GM12878 (cell line): ENCODE measurements at regions not wholly inside any gene's neighbourhood (a gene's known extent, or its start where the extent isn't known, plus 50 kb on each side); places are given as distances from the start of the nearest gene placed in this dataset.

Experiments
- ATAC-seq: fragments of 200-7000 bp; cut with Tn5 transposase; 3 replicates; pipeline ENCODE4 v1.9.1; 2020; ENCODE audit warnings: mild to moderate bottlenecking, moderate library complexity
- BruUV-seq: library from RNA; stranded (reverse); fragments of 400-500 nt; replicated peaks from 2 replicates; lab custom pipeline; 2021; lab: Mats Ljungman, UMichigan
- CTCF ChIA-PET: fragments of 300-600 bp; sonication (Branson Sonifier 250); formaldehyde crosslinking; extraction: SDS; loops from one replicate; lab custom pipeline; 2021; ENCODE audit warnings: inconsistent platforms; lab: Yijun Ruan, JAX
- POLR2A ChIA-PET: fragments of 350-600 bp; formaldehyde crosslinking; extraction: SDS; loops from one replicate; lab custom pipeline; 2021; ENCODE audit warnings: inconsistent platforms; lab: Charles Lee
- RAD21 ChIA-PET: fragments of 300-600 bp; sonication (Branson Sonifier 250); formaldehyde crosslinking; loops from one replicate; lab custom pipeline; 2023; ENCODE audit warnings: antibody characterized with exemption; ENCODE audit not compliant: unreplicated experiment; lab: Charles Lee
- SMC1A ChIA-PET: fragments of 300-600 bp; sonication (Branson Sonifier 250); formaldehyde crosslinking; loops from one replicate; lab custom pipeline; 2023; ENCODE audit not compliant: unreplicated experiment, uncharacterized antibody; lab: Charles Lee
- DNase-seq: peaks from one replicate; pipeline ENCODE4 v3.0.0-alpha.2; 2011; ENCODE audit warnings: low read depth, low spot score
- FAIRE-seq: peaks from 3 replicates; lab custom pipeline; 2011; peaks lifted over from hg19 to GRCh38; lab: Jason Lieb, UNC
- H2AFZ ChIP-seq: 2 replicates; pipeline ENCODE4 v1.6.0; 2011; ENCODE audit warnings: low read depth, low read length, control low read depth; ENCODE audit not compliant: control insufficient read depth
- H3K27ac ChIP-seq: 2 replicates; pipeline ENCODE4 v1.5.1; 2011; ENCODE audit warnings: control low read depth; ENCODE audit not compliant: control insufficient read depth, insufficient read depth
- H3K27me3 ChIP-seq, 2 experiments: replicated peaks in 1 of 2; 2 replicates each; pipeline versions ENCODE4 v1.6.0 to v1.6.1; 2011; ENCODE audit warnings: low read length in 1 of 2; ENCODE audit not compliant: control insufficient read depth in 2 of 2, insufficient read depth in 2 of 2
- H3K36me3 ChIP-seq, 2 experiments: 2 replicates each; pipeline ENCODE4 v1.5.1; 2011; ENCODE audit warnings: low read length in 1 of 2; ENCODE audit not compliant: control insufficient read depth in 2 of 2, insufficient read depth in 2 of 2
- H3K4me1 ChIP-seq: 2 replicates; pipeline ENCODE4 v1.6.1; 2011; ENCODE audit warnings: mild to moderate bottlenecking, low read length, moderate library complexity, mixed read lengths; ENCODE audit not compliant: control insufficient read depth, insufficient read depth
- H3K4me2 ChIP-seq: 2 replicates; pipeline ENCODE4 v1.6.0; 2011; ENCODE audit warnings: control low read depth; ENCODE audit not compliant: control insufficient read depth, insufficient read depth
- H3K4me3 ChIP-seq: fragments of 200-600 bp; sonication (generic); 2 replicates; pipeline ENCODE4 v1.5.1; 2016
- H3K79me2 ChIP-seq: 2 replicates; pipeline ENCODE4 v1.6.0; 2011; ENCODE audit warnings: low read length; ENCODE audit not compliant: control insufficient read depth, insufficient read depth
- H3K9ac ChIP-seq: 2 replicates; pipeline ENCODE4 v1.8.0; 2011; ENCODE audit warnings: low read length, control low read depth, mixed read lengths; ENCODE audit not compliant: control insufficient read depth, insufficient read depth
- H3K9me3 ChIP-seq: replicated peaks from 3 replicates; pipeline ENCODE4 v1.5.1; 2011; ENCODE audit warnings: mild to moderate bottlenecking, low read length; ENCODE audit not compliant: control insufficient read depth, insufficient read depth
- H4K20me1 ChIP-seq: 2 replicates; pipeline ENCODE4 v1.6.0; 2011; ENCODE audit not compliant: control insufficient read depth, insufficient read depth
- EGR1 ChIP-seq, 2 experiments: IDR thresholded peaks; 1 replicate in 1 of 2; 2 replicates in 1 of 2; pipeline ENCODE4 v1.6.1; 2011 to 2012; ENCODE audit warnings: low read depth in 2 of 2, low read length in 2 of 2, borderline replicate concordance in 1 of 2, mild to moderate bottlenecking in 1 of 2, moderate library complexity in 1 of 2
- GATAD2B ChIP-seq: fragments of 450-650 bp; conservative IDR thresholded peaks from 2 replicates; pipeline ENCODE4 v1.6.1; 2017; ENCODE audit warnings: low read depth, mild to moderate bottlenecking, moderate library complexity
- HDAC6 ChIP-seq: fragments of 200-600 bp; sonication (generic); IDR thresholded peaks from one replicate; pipeline ENCODE4 v1.8.0; 2017; ENCODE audit warnings: antibody characterized with exemption; ENCODE audit not compliant: unreplicated experiment
- HDGF ChIP-seq: fragments of 450-650 bp; IDR thresholded peaks from 2 replicates; pipeline ENCODE4 v1.6.1; 2016; ENCODE audit warnings: antibody characterized with exemption
- IKZF2 ChIP-seq, 2 experiments: fragments of 450-650 bp; IDR thresholded peaks; 2 replicates each; pipeline ENCODE4 v1.6.1; 2017; ENCODE audit warnings: mild to moderate bottlenecking in 2 of 2, moderate library complexity in 2 of 2
- MYC ChIP-seq: IDR thresholded peaks from 2 replicates; pipeline ENCODE4 v1.6.1; 2011; ENCODE audit warnings: mild to moderate bottlenecking, low read length, moderate library complexity, inconsistent platforms; ENCODE audit not compliant: insufficient read depth, insufficient replicate concordance, insufficient read length, severe bottlenecking
- NBN ChIP-seq: fragments of 450-650 bp; IDR thresholded peaks from 2 replicates; pipeline ENCODE4 v1.6.1; 2016
- NFXL1 ChIP-seq: fragments of 450-650 bp; IDR thresholded peaks from 2 replicates; pipeline ENCODE4 v1.6.1; 2017; ENCODE audit warnings: antibody characterized with exemption, mild to moderate bottlenecking, borderline replicate concordance
- POLR2A ChIP-seq: IDR thresholded peaks from 2 replicates; pipeline ENCODE4 v1.6.1; 2011; ENCODE audit warnings: low read depth, mild to moderate bottlenecking, low read length
- POLR2AphosphoS2 ChIP-seq: IDR thresholded peaks from 2 replicates; pipeline ENCODE4 v1.6.1; 2011; ENCODE audit warnings: low read depth, mild to moderate bottlenecking, low read length, improper control_type of control experiment, moderate library complexity
- RFX5 ChIP-seq: IDR thresholded peaks from 2 replicates; pipeline ENCODE4 v1.6.1; 2011; ENCODE audit warnings: low read depth, low read length, improper control_type of control experiment
- RUNX3 ChIP-seq: IDR thresholded peaks from 2 replicates; pipeline ENCODE4 v1.6.1; 2012; ENCODE audit warnings: low read length, inconsistent platforms
- SMARCA5 ChIP-seq: fragments of 450-650 bp; IDR thresholded peaks from 2 replicates; pipeline ENCODE4 v1.6.1; 2017; ENCODE audit warnings: mild to moderate bottlenecking
- TBL1XR1 ChIP-seq: IDR thresholded peaks from 2 replicates; pipeline ENCODE4 v1.6.1; 2012; ENCODE audit warnings: low read depth, low read length, improper control_type of control experiment
- YBX1 ChIP-seq: fragments of 450-650 bp; IDR thresholded peaks from 2 replicates; pipeline ENCODE4 v1.6.1; 2016; ENCODE audit warnings: antibody characterized with exemption
- ZNF217 ChIP-seq: fragments of 450-650 bp; IDR thresholded peaks from 2 replicates; pipeline ENCODE4 v1.6.1; 2017; ENCODE audit warnings: antibody characterized with exemption, mild to moderate bottlenecking
- ZNF24 ChIP-seq: fragments of 450-650 bp; IDR thresholded peaks from 2 replicates; pipeline ENCODE4 v1.6.1; 2017; ENCODE audit warnings: antibody characterized with exemption, mild to moderate bottlenecking
- WGBS: methylation state at CpG from one replicate; pipeline ENCODE4 v1.1.6; 2016; ENCODE audit warnings: low lambda C conversion rate; ENCODE audit not compliant: insufficient replicate concordance, insufficient coverage; ENCODE audit errors: missing lambda C conversion rate; 5-methylcytosine and 5-hydroxymethylcytosine counted together
- in situ Hi-C: fragments of 300-500 bp; cut with MboI; formaldehyde crosslinking; loops from 9 replicates; pipeline ENCODE4 v1.14.3; 2018; ENCODE audit warnings: mixed read lengths
- intact Hi-C: fragments of 100-400 bp; cut with micrococcal nuclease; formaldehyde crosslinking; loops from one replicate; pipeline ENCODE4 v1.14.2; 2022; ENCODE audit not compliant: unreplicated experiment
- TF ChIP-seq, protein P1 (sequence below): IDR thresholded peaks from 2 replicates; pipeline ENCODE4 v1.6.1; 2011; ENCODE audit warnings: borderline replicate concordance, low read depth, mild to moderate bottlenecking, moderate library complexity, low read length; ENCODE audit not compliant: insufficient read depth, poor library complexity, severe bottlenecking
- TF ChIP-seq, protein P2 (sequence below): IDR thresholded peaks from 2 replicates; pipeline ENCODE4 v1.6.1; 2012; ENCODE audit warnings: low read length, inconsistent platforms
- TF ChIP-seq, protein P3 (sequence below): fragments of 450-650 bp; IDR thresholded peaks from 2 replicates; pipeline ENCODE4 v1.6.1; 2017; ENCODE audit warnings: low read depth, mild to moderate bottlenecking, moderate library complexity

DNA sequence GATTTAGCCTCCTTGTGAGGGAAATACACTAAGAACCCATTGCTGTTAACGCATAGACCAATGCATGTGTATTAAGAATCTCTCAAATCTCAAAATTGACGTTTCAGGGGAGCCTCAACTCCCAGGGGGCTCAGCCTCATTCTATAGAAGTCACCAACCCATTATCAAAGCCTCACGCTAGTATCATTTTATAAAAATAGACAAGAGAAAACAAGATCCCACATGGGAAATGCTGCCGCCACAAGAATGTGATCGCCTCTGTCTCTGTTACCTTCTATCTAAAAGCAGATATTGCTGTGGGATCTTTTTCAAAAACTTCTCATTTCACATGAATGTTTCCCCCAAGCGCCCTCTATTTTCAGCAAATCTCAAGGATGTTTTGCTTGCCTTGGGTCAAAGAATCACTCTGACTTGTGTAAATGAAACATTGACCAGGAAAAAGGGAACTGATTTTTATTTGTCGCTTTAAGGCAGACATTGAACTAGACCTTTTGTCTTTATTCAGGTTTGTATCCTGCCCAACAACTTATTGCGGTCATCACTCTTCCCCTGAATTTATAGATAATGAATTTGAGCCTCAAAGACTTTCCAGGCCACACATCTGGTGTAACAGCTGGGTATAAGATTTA, 679.0 kb upstream of the ID2 start:
- ChIA-PET CTCF (interaction anchor here (1.4 to 1.6 kb wide), 3 partner anchors 8 to 232 kb away, joined by 4 to 6 read pairs (median 5); no protein-coding TSS in a partner anchor), POLR2A (interaction anchor here (0.6 to 1.4 kb wide), 2 partner anchors 517 to 541 kb away, joined by 3 read pairs; no protein-coding TSS in a partner anchor), RAD21 (interaction anchor here (1.4 to 2.1 kb wide), 2 partner anchors 150 to 310 kb away, joined by 3 to 13 read pairs; no protein-coding TSS in a partner anchor), SMC1A (interaction anchor here (1.0 to 2.9 kb wide), 12 partner anchors 13 to 575 kb away, joined by 3 to 12 read pairs (median 4); no protein-coding TSS in a partner anchor)
- no peaks in the 10 kb centered on the region; the same call in 1 of the 3 replicates for H3K9me3 ChIP-seq
- WGBS = 47% methylated on average over 8 of the region's 8 CpGs
- peak; percentile 80 for DNase-seq
- H3K4me3 ChIP-seq = no peak overlapping the region
- H3K9ac ChIP-seq = no peak overlapping the region
- H3K79me2 ChIP-seq = no peaks in the 10 kb centered on the region
- no peaks in the 10 kb centered on the region for H4K20me1 ChIP-seq
- in situ Hi-C loops (loop anchor here (5.0 kb wide), 1 partner anchor 684 kb away; no protein-coding TSS in a partner anchor), intact Hi-C loops (loop anchor here (1.0 to 10.0 kb wide), 12 partner anchors 47 to 798 kb away; partner anchors contain the start of gene ID2)
- H3K27me3 ChIP-seq = no peaks in the 10 kb centered on the region
- FAIRE-seq = no peak
- H3K4me2 ChIP-seq = no peak overlapping the region; the same call in 1 of the 2 replicates
- H3K4me1 ChIP-seq = peaks cover 4% of the 10 kb centered on the region; the same call in 1 of the 2 replicates
- BruUV-seq = no TSS peak
- peak; percentile 81 for ATAC-seq
- H2AFZ ChIP-seq = no peak overlapping the region
- H3K36me3 ChIP-seq = no peaks in the 10 kb centered on the region
- peak overlapping the region; percentile 36 for H3K27ac ChIP-seq
- TF ChIP-seq HDAC6 (no peak), RUNX3 (peak; percentile 38; the same call in 1 of the 2 replicates), YBX1 (peak; percentile 80; the same call in 1 of the 2 replicates), ZNF217 (peak; percentile 61; the same call in 1 of the 2 replicates), EGR1 (IDR thresholded peaks at IDR 0.05; ENCODE audit: borderline replicate concordance in 1 of 2, low read depth in 2 of 2, low read length in 2 of 2) (no peak), TBL1XR1 (peak; percentile 29; the same call in 1 of the 2 replicates), NFXL1 (no peak), POLR2A (no peak), GATAD2B (peak; percentile 88), ZNF24 (peak; percentile 54), POLR2AphosphoS2 (no peak), MYC (no peak), SMARCA5 (0 out of 2 replicates have a peak, but pooled peaks have one; percentile 26), HDGF (no peak), RFX5 (peak; percentile 10; the same call in 1 of the 2 replicates), NBN (peak; percentile 66; the same call in 1 of the 2 replicates), IKZF2 (IDR thresholded peaks at IDR 0.05) (peak; percentile 73 to 77; a peak in 2 of 4 replicates)
- TF ChIP-seq, protein P1, sequence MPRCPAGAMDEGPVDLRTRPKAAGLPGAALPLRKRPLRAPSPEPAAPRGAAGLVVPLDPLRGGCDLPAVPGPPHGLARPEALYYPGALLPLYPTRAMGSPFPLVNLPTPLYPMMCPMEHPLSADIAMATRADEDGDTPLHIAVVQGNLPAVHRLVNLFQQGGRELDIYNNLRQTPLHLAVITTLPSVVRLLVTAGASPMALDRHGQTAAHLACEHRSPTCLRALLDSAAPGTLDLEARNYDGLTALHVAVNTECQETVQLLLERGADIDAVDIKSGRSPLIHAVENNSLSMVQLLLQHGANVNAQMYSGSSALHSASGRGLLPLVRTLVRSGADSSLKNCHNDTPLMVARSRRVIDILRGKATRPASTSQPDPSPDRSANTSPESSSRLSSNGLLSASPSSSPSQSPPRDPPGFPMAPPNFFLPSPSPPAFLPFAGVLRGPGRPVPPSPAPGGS = no peak
- TF ChIP-seq, protein P2, sequence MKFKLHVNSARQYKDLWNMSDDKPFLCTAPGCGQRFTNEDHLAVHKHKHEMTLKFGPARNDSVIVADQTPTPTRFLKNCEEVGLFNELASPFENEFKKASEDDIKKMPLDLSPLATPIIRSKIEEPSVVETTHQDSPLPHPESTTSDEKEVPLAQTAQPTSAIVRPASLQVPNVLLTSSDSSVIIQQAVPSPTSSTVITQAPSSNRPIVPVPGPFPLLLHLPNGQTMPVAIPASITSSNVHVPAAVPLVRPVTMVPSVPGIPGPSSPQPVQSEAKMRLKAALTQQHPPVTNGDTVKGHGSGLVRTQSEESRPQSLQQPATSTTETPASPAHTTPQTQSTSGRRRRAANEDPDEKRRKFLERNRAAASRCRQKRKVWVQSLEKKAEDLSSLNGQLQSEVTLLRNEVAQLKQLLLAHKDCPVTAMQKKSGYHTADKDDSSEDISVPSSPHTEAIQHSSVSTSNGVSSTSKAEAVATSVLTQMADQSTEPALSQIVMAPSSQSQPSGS = peak; percentile 82; the same call in 1 of the 2 replicates
- TF ChIP-seq, protein P3, sequence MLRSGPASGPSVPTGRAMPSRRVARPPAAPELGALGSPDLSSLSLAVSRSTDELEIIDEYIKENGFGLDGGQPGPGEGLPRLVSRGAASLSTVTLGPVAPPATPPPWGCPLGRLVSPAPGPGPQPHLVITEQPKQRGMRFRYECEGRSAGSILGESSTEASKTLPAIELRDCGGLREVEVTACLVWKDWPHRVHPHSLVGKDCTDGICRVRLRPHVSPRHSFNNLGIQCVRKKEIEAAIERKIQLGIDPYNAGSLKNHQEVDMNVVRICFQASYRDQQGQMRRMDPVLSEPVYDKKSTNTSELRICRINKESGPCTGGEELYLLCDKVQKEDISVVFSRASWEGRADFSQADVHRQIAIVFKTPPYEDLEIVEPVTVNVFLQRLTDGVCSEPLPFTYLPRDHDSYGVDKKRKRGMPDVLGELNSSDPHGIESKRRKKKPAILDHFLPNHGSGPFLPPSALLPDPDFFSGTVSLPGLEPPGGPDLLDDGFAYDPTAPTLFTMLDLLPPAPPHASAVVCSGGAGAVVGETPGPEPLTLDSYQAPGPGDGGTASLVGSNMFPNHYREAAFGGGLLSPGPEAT = peak; percentile 77
